SHP77 treated with DMSO at 0.1 percent for 48 hours (cell line): ENCODE measurements at regions not wholly inside any gene's neighbourhood (a gene's known extent, or its start where the extent isn't known, plus 50 kb on each side); places are given as distances from the start of the nearest gene placed in this dataset.

Experiments used
- DNase-seq: peaks from one replicate; lab custom pipeline; 2025; lab: John Stamatoyannopoulos, UW

DNA sequence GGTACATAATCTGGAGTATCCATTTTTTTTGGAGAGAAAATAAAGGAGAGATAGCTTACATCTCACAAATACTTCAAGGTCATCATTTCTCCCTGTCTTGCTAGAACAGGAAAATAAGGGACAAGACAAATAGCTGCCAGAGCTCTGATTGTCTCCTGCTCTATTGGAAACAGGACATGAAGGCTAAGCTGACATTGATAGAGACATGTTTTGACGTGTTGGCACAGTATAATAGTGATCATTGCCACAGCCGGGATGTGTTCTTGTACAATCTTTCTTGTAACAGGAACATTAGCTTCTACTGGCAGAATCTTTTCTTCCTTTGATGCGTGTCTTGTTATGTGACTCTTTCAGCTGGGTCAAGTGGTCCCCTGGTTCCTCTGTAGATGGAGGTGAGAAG lies 279.3 kb upstream of the MTPN start:
- DNase-seq = no peak

DNA sequence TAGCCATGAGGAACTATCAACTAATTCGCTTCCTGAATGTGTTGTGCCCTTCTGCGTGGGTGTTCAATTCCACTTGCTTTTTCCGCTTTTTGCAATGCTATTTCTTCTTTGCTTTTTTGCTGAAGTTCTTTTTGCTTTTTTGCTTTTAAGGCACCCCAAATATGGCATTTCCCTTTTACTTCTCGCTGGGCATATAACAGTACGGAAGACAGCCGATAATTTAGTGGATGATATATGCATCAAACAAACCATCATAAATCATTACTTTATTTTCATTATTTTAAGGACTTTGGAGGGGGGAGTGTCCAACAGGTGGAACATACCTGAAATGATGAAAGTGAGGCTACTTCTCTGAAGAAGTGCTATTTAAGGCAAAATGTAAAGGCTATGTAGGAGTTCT lies 277.0 kb upstream of the MTPN start:
- DNase-seq = no peak

DNA sequence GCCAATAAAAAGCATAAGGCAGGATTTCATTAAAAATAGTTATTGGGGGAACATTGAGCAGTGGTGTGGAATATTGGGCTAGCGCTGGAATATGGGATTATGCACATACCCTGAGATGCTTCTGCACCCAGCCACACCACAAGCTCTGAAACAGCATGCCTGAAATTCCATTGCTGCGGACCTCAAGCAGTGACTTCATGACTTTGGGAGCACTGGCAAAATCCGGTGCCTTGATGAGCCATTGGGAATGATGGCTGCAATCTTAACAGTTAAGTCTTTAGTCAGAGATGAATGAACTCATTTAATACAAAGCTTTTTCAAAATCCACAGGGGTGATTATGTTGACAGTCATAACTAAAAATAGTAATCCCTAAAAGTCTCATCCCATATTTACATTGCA lies 274.7 kb upstream of the MTPN start:
- no peak for DNase-seq

DNA sequence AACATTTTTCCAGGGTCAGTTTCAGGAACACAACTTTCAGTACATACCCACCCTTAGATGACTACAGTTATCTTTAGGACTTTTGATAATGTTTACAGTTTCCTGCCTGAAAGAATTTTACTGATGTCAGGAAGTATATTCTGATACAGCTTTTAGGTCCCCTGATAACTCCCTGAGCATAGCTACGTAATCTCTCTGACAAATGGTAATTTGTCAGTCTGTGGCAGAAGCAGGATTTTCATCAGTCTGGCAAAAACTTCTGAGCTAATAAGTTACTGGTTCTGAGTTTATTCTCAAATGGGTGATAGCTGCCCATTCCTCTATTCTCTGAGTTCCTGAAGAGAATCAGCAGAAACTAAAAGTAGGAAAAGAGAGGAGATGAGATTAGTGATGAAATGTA lies 270.1 kb upstream of the MTPN start:
- no peak for DNase-seq

DNA sequence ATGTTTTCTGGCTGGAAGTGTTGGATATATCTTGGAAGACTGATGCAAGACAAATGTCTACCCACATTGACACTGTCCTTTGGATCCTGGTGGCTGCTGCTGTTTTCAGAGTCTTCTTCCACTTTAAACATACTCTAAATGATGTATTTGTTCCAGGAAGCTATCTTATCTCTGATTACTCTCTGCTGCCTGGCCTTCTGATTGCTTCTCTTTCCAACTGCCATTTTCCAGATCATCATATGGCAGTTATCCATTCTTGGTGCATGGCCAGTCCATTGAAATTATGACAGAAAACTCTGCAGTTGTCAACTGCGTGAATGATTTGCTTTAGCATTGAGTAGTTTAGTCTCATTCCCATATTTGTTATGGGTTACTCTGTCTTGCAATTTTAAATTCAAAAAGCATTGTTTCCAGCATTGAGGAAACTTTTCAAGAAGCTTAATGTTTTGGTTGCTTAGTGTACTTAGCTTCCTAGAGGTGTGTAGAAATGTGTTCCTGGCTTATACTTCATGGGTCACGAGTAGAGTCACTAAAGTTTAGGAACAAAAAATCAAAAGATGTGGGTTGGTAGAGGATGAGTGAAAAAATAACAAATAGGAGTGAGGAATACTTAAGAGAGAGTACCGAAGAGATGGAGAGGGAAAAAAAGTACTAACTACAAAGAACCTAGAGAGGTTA lies 268.3 kb upstream of the MTPN start:
- DNase-seq = no peak

DNA sequence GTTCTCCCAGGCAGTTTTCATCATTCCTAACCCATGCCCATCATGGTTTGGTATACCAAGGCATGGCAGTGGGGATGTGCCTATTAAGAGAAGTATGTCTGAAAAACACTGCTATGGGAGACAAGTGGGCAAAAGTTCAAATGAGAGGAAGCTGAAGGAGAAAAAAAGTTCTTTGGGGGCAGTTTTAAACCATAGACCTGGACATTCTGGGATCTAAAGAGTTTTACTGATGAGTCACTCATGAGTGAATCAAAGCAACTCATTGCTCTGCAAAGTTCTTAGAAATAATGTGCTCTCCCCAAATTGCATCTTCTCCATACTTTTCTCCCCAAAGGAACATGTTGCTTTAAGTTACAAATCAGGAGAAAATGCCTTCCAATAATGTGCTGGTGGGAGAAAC lies 256.9 kb upstream of the MTPN start:
- DNase-seq = no peak

DNA sequence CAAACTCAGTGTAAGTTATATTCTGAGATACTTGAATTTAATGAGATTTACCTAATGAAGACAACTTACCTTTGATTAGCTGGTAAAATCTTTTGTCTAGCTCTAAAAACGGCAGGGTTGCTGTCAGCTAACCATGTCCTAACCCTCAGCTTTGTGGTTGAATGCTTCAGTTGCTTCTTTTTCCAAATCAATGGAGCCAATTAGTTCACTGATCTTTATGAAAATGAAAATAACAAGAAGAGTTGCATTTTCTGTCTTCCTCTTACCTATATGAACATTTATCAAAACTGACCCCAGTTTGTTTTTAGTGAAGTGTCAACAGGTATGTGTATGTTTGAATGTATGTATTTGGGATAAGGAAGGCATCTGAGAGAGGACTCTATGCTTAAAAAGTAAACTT lies 253.1 kb upstream of the MTPN start:
- no peak for DNase-seq

DNA sequence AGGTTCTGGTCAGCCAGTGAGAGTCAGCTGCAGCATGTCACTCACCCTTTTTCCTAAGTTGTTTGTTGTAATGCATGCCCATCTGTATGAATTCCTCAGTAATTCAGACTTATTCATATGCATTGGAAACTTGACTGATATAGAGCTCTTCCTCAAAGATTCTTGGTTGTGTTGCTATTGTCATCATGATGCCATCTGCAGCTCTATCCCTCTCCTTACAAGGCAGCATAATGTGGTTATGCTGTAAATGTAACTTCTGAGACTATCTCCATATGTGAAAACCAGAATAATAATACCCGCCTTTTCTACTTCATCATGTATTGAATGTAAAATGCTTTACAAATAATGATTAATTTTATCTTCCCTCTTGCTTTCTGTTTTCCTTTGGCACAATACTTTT lies 252.6 kb upstream of the MTPN start:
- DNase-seq = no peak

DNA sequence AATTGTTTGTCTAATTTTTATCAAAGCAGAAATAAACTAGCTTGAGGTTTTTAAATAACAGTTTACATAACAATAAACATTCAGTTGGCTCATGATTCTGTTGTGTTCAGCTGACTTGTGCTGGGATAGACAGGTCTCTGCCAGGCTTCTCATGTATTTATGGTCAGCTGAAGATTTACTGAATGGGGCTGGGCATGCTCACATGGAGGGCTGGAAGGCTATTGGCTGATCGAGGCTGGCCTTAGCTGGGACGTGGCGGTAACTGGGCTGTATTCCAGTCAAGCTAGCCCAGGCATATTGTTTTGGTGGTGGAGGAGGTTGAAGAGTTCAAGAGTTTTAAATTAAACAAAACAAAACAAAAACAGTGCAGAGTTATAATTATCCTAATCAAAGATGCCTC lies 251.0 kb upstream of the MTPN start:
- no peak for DNase-seq

DNA sequence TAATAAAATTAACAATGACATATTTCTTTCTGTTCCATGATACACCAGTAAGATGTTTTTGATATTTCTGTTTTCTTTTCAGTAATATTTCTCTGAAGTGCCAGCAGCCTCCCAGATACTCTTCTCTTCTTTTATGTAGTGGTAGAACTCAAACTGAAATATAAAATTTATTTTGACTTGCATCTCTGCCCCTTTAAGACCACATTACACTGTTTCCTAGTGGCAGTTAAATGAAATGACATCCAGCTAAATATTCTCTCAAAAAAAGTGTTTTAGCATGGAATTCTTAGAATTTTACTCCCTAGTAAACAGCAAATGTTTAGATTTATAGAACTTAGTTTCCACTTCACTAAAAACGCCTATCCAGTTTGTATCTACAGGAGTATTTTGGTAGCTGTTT lies 237.2 kb upstream of the MTPN start:
- DNase-seq = no peak

DNA sequence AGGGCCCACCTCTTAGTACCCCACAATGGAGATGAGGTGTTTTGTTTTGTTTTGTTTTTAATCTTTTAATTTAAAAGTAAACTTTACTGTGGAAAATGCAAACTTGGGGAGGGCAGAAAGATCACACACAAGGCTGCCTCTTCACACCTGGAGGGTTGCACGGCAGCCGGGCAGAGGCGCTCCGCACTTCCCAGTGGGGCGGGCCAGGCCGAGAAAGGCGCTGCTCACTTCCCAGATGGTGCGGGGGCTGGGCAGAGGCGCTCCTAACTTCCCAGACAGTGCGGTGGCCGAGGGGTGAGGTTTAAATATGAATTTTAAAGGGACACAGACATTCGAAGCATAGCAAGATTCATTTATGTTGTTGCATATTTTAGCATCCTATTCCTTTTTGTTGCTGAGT lies 235.9 kb upstream of the MTPN start:
- no peak for DNase-seq

DNA sequence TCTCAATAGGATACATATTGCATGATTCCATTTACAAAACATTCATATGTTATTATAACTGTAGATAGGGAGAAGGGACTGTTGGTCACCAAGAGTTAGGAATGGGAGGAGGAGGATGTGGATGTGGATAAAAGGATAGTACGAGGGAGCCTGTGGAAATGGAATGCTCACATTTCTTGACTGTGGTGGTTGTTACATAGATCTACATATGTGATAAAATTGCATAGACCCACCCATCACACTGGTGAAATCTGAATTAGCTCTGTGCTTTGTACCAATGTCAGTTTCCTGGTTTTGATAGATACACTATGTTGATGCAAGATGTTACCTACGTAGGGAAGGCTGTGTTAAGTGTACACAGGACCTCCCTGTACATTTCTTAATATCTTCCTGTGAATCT lies 233.5 kb upstream of the MTPN start:
- no peak for DNase-seq

DNA sequence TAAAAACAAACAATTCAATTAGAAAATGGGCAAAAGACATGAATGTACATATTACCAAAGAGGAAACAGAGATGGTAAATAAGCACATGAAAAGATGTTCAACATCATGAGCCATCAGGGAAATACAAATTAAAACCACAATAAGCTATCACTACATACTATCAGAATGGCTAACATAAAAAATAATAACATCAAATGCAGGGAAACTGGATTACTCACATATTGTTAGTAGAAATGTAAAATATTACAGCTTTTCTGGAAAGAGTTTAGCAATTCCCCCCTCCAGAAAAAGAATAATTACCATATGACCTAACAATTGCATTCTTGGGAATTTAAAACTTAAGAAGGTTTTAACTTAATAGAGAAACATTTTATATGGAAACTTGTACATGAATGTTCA lies 232.9 kb upstream of the MTPN start:
- no peak for DNase-seq

DNA sequence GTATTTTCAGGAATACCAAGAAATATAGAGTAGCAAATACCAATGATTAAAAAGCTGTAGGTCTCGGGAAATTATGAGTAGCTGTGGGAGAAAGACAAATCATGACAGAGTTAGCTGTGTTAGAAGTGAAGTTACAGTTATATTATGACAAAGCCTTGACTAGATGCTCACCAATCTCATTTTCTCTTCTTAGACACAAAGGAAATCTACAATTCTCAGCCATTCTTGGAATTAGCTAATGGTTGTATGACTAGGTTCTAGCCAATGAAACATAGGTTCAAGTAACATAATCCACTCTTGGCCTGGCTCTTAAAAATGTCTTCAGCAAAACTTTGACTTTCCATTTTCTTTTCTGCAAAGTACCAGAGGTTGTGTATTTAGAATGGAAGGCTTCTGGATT lies 228.8 kb upstream of the MTPN start:
- DNase-seq = no peak

DNA sequence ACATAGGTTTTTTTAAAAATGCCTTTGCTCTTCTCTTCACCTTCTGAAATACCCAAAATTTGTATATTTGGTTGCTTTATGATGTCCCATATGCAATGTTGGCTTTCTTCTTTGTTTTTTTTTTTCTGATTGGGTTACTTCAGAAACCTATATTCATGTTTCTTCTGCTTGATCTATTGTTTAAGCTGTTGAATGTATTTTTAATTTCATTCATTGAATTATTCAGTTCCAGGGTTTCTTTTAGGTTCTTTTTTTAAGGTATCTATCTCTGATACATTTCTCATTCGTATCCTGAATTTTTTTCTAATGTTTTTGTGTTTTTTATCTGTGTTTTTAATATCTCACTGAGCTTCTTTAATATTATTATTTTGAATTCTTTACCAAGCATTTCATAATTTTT lies 221.0 kb upstream of the MTPN start:
- no peak for DNase-seq

DNA sequence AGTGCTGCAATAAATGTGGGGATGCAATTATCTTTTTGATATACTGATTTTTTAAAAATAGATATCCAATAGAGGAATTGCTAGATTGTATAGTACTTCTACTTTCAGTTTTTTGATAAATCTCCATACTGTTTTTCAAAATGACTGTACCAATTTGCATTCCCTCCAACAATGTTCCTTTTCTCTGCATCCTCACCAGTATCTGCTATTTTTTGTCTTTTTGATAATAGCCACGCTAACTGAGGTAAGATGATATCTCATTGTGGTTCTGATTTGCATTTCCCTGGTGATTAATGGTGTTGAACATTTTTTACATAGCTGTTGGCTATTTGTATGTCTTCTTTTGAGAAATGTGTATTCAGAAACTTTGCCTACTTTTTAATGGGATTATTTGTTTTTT lies 217.7 kb upstream of the MTPN start:
- no peak for DNase-seq

DNA sequence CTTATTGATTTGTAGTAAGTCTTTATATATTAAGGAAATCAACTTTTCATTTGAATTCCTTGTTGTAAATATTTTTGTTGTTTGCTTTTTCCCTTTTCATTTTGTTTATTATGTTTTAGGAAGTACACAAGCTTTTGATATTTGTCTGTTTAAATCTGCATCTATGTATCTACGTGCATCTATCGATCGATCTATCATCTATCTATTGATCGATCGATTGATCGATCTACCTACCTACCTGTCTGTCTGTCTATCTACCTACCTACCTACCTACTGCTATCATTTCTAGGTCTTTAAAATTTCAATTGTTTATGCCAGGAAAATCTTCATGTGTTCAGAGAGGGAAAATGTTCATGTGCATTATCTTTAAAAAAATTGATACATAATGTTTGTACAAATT lies 216.8 kb upstream of the MTPN start:
- no peak for DNase-seq

DNA sequence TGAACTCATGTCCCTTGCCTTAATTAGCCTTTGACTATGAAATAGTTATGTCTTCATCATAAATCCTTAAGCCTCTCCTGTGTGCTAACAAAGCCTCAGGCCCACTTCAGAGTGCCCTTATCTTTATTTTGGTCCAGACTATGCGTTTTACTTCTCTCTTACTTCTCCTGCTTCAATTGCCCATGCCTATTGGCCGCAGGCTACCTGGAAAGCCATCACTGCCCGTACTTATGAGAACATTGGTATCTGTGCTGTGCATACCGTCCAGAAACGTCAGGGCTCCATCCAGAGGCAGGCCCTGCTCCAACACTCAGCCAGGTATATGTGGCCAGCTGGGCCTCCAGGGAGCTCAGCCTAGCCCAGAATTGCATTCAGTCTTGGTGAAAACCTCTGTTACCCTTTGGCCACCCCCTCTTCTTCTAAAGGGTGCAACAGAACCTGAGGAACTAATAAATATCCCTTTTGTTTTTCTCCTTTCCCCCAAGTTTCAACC lies 212.4 kb upstream of the MTPN start:
- no peak for DNase-seq

DNA sequence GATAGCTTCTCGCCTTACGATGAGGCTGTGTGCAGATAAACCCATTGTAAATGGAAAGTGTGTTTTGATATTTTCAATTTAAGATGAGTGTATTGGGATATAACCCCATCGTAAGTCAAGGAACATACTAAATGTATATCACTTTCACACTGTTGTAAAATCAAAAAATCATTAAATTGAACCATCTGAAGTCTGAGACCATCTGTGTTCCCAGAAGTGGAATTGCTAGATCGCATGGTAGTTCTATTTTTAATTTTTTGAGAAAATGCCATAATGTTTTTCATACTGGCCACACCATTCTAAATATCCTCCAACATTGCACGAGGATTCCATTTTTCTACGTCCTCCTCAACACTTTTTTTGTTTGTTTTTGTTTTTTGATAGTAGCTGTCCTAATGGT lies 209.1 kb upstream of the MTPN start:
- no peak for DNase-seq

DNA sequence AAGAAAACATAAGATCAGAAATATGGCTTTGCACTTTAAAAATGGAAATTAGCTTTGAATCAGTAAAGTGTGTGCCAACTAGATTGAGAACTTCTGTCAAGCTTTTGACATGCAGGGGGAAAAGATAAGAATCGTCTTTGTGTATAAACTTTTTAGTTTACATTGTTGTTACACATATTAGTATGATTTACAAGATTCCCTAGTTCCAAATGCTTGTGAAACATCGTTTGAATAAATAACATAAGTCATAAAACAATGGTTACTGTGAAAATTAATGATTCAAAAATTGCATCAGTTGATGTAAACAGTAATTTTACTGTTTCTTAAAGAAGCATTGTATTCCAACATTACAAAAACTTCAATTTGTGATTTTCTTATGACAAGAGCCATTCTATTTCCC lies 207.6 kb upstream of the MTPN start:
- DNase-seq = no peak

DNA sequence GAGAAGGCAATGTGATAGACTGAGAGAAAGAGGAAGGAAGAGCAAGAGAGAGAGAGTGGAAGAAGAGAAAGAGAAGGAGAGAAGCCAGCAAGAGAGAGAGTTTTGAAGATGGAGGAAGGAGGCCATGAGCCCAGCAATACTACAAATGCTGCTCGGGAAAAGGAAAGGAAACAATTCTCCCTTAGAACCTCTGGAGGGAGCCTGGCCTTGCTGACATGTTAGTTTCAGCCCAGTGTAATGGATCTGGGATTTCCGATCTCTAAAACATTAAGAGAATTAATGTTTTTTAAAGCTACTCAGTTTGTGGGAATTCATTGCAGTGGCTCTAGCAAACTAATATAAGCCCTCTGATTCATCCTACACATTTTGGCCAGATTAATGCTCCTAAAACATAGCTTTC lies 206.8 kb upstream of the MTPN start:
- no peak for DNase-seq

DNA sequence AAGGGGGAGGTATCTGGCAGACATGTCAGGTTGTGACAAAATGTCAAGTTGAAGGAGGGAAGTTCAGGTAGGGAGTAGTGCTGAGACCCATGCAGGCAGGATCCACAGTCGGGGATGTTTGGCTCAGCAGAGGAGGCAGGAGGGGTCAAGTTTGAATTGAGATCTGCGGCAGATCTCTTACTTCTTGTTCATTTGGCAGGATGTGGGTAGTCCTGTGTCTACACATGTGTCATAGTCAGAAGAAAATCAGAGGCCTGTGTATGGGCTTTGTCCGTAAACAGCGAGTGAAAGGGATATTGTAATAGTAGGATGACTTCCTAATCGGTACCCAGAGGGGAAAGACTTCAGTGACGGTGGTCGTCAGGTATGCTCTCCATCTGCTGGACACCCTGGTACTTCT lies 203.8 kb upstream of the MTPN start:
- DNase-seq = no peak

DNA sequence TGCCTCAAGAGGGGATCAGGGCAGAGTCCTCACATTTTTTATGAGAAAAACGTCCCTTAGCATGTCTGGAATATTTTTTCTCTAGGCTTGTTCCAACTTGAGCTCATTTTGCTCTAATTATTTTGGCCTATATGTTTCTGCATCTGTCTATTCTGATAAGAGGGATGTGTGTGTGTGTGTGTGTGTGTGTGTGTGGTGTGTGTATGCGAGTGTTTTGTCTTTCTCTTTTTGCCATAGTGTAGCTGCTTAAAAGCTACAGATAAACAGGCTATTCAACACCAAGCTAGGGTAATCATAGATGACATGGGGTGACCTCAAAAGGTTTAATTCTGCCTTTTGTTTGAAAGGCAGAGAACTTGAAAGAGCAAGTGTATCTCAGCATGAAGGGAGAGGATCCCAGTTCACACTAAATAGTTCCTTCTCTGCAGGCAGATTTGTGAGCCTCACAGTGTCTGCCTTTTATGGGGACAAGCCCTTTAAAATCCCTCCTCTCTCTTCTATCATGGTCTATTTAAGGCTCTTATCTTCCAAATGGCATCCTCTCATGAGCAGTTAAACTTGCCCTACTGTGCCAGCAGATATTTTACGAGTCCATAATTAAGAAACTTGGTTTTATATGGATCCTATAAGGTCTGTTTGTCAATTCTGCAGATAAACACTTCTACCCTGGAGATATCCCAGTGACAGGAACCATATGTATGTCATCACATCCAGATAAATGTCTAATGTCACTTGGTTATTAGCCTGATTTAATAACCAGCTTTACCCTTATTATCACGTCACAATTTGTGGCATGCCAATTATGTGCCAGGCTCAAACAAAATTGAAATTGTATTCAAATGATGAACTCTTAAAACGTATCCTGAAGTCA lies 202.9 kb upstream of the MTPN start:
- no peak for DNase-seq

DNA sequence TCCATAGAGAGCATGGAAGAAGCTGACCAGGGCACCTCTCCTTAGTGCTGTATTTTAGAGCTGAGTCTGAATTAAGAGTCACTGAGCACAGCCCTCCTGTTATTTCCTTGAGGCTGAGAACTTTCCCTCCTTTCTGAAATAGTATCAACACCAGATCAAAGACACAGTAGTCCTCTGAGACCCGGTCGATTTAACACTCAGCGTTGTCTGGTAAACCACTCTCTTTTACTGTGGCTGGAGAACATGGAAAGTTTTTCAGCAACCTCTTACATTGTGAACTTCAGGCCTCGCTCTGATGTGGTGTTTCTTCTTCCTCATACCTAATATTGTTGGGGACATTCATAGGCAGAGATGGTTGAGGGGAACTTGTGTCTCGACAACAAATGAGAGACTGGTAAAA lies 202.0 kb upstream of the MTPN start:
- no peak for DNase-seq
